ENCODE measurements at regions not wholly inside any gene's neighbourhood (a gene's known extent, or its start where the extent isn't known, plus 50 kb on each side); places are given as distances from the start of the nearest gene placed in this dataset.

DNA sequence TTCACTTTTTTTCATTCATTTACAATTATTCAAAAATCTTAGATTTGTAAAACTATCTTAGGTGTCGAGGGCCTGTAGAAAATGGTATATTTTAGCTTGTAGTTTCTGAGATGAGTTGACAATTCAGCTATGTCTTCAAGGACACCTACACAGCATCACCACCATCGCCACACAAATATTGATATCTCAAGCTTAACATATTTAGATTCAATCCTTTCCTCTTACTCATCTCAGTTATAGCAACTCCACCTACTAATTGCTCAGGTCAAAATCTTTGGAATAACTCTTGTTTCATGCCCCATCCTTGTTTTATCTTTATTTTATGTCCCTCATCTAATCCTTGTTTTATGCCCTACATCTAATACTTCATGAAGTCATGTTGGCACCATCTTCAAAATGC, 276.8 kb downstream of the CDH11 start:
- TF ChIP-seq FOXM1 (IDR thresholded peaks at IDR 0.05; ENCODE audit: borderline replicate concordance, low read depth), result no peak
- TF ChIP-seq EGR1 (IDR thresholded peaks at IDR 0.05), result no peak
- TF ChIP-seq, protein P1, sequence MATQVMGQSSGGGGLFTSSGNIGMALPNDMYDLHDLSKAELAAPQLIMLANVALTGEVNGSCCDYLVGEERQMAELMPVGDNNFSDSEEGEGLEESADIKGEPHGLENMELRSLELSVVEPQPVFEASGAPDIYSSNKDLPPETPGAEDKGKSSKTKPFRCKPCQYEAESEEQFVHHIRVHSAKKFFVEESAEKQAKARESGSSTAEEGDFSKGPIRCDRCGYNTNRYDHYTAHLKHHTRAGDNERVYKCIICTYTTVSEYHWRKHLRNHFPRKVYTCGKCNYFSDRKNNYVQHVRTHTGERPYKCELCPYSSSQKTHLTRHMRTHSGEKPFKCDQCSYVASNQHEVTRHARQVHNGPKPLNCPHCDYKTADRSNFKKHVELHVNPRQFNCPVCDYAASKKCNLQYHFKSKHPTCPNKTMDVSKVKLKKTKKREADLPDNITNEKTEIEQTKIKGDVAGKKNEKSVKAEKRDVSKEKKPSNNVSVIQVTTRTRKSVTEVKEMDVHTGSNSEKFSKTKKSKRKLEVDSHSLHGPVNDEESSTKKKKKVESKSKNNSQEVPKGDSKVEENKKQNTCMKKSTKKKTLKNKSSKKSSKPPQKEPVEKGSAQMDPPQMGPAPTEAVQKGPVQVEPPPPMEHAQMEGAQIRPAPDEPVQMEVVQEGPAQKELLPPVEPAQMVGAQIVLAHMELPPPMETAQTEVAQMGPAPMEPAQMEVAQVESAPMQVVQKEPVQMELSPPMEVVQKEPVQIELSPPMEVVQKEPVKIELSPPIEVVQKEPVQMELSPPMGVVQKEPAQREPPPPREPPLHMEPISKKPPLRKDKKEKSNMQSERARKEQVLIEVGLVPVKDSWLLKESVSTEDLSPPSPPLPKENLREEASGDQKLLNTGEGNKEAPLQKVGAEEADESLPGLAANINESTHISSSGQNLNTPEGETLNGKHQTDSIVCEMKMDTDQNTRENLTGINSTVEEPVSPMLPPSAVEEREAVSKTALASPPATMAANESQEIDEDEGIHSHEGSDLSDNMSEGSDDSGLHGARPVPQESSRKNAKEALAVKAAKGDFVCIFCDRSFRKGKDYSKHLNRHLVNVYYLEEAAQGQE (IDR thresholded peaks at IDR 0.05; ENCODE audit: low read depth), result no peak
- no peak for TF ChIP-seq TEAD4 (IDR thresholded peaks at IDR 0.05)
- no peak for TF ChIP-seq YY1 (IDR thresholded peaks at IDR 0.05; ENCODE audit: low read depth)
- no peak for TF ChIP-seq RAD21 (IDR thresholded peaks at IDR 0.05; ENCODE audit: low read depth)
- TF ChIP-seq CREB1 (IDR thresholded peaks at IDR 0.05; ENCODE audit: low read depth), result no peak
